ENCODE measurements at regions not wholly inside any gene's neighbourhood (a gene's known extent, or its start where the extent isn't known, plus 50 kb on each side); places are given as distances from the start of the nearest gene placed in this dataset.

DNA sequence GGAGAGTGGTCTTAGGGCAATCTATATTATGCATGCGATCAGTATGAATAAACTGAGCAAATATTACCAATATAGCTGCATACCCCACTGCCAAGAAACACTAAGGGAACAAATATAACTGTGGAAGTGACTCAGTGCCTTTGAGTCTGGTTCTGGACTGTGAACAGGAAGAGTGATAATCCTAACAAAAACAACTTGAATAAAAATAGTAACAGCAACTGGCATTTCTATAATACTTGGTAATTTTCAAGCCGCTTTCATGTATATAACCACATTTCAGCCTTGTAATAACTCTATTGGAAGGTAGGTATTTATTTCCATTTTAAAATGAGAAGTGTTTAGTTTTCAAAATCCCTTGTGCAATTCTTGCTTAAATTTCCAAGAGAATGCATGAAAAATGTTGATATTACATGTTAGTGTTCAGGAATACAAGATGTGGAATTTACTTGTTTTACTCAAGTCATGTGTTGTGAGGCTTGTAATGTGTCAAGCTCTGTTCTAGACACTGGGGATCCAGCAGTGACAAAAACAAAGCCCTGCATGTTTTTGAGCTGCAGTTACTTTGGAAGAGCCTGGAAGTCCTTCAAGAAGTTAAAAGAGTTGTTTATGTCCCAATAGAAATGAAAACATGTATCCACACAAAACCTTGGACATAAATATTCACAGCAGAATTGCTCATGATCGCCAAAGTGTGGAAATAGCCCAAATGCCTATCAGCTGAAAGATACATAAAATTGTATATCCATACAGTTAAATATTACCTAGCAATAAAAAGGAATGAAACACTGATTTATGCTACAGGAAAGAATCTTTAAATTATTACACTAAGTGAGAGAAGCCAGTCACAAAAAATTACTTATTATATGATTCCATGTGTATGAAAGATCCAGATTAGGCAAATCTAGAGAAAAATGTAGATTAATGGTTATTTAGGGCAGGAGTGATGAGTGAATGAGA is 338.1 kb upstream of the TMEM132C start:
- FAIRE-seq: no peak
- Histone ChIP-seq H2BK15ac (ENCODE audit: low read length) (no peak overlapping the region), H3K9me3 (ENCODE audit: insufficient read depth in 2 of 2, low read depth in 1 of 2, low read length in 1 of 2) (no peaks in the 10 kb centered on the region), H2BK12ac (ENCODE audit: low read depth, low read length) (no peak overlapping the region), H3K27ac (ENCODE audit: low read depth, low read length) (no peak overlapping the region), H2AK5ac (ENCODE audit: low read depth, low read length) (no peak overlapping the region), H3K4ac (replicated peaks; ENCODE audit: insufficient read length, low read depth, low read length) (no peak overlapping the region), H3K56ac (replicated peaks; ENCODE audit: insufficient read length, low read depth, low read length) (no peak overlapping the region), H3K18ac (ENCODE audit: extremely low read depth, low read length) (no peak overlapping the region), H4K91ac (replicated peaks; ENCODE audit: insufficient read length, low read length) (no peak overlapping the region), H4K5ac (ENCODE audit: insufficient read length, low read depth, low read length) (no peak overlapping the region), H3K4me2 (ENCODE audit: insufficient read depth in 1 of 2, low read depth in 2 of 2, low read length in 2 of 2) (no peak overlapping the region), H3K36me3 (ENCODE audit: control insufficient read depth in 2 of 4, insufficient read depth in 4 of 4, low read length in 3 of 4) (no peaks in the 10 kb centered on the region), H3K14ac (ENCODE audit: insufficient read length) (no peak overlapping the region), H4K8ac (ENCODE audit: extremely low read depth, insufficient read depth, low read length) (no peak overlapping the region), H2AFZ (ENCODE audit: low read length) (no peak overlapping the region), H3K79me1 (ENCODE audit: low read depth, low read length) (no peaks in the 10 kb centered on the region), H3K4me3 (ENCODE audit: extremely low read depth in 1 of 4, insufficient read depth in 2 of 4, low read depth in 3 of 4, low read length in 4 of 4) (no peak overlapping the region), H2BK120ac (replicated peaks; ENCODE audit: low read depth, low read length) (no peak overlapping the region), H3K27me3 (replicated peaks in 1 of 4; ENCODE audit: control insufficient read depth in 3 of 4, extremely low read depth in 1 of 4, insufficient read depth in 3 of 4, low read length in 3 of 4) (peaks cover 0 to 1% (median 0%) of the 10 kb centered on the region in 4 experiments; a peak in 1 of 7 replicates), H3K23ac (ENCODE audit: insufficient read length) (no peak overlapping the region), H3K79me2 (ENCODE audit: control insufficient read depth in 1 of 2, insufficient read depth in 2 of 2, low read length in 2 of 2) (no peaks in the 10 kb centered on the region), H2BK20ac (ENCODE audit: low read length) (no peak overlapping the region), H3K4me1 (replicated peaks in 1 of 4; ENCODE audit: control insufficient read depth in 3 of 4, insufficient read depth in 4 of 4, low read length in 3 of 4) (no peaks in the 10 kb centered on the region), H2BK5ac (ENCODE audit: low read depth, low read length) (no peak overlapping the region), H3K23me2 (ENCODE audit: low read depth, low read length) (no peaks in the 10 kb centered on the region), H3K9ac (replicated peaks in 1 of 4; ENCODE audit: extremely low read depth in 1 of 4, low read depth in 3 of 4, low read length in 3 of 4) (no peak overlapping the region), H4K20me1 (replicated peaks in 1 of 2; ENCODE audit: control insufficient read depth in 1 of 2, insufficient read depth in 2 of 2, low read length in 2 of 2) (no peaks in the 10 kb centered on the region)
- no peak for DNase-seq (ENCODE audit: low read depth in 1 of 2, low spot score in 2 of 2)
- ChIA-PET POLR2A (ENCODE audit: partially characterized antibody) (no interaction called here), CTCF (ENCODE audit: partially characterized antibody) (interaction anchor here (1.2 to 2.6 kb wide), 4 partner anchors 35 to 217 kb away, joined by 3 to 13 read pairs (median 4); no protein-coding TSS in a partner anchor)
- WGBS, 2 experiments (ENCODE audit: extremely low coverage in 1 of 2, insufficient coverage in 1 of 2, insufficient read length in 1 of 2, insufficient replicate concordance in 2 of 2, low coverage in 1 of 2, low lambda C conversion rate in 2 of 2, missing lambda C conversion rate in 1 of 2): 85% methylated on average over 3 of the region's 3 CpGs; no CpG with 5 or more reads in 1 of the 2 experiments
- TF ChIP-seq RBBP5 (IDR thresholded peaks at IDR 0.05; ENCODE audit: borderline replicate concordance, low read depth, low read length) (no peak), GTF2F1 (IDR thresholded peaks at IDR 0.05; ENCODE audit: borderline replicate concordance, low read depth, low read length) (no peak), EZH2 (IDR thresholded peaks at IDR 0.05; ENCODE audit: low read depth, low read length, severe bottlenecking) (no peak), SIX5 (IDR thresholded peaks at IDR 0.05; ENCODE audit: low read depth, low read length) (no peak), BRCA1 (IDR thresholded peaks at IDR 0.05; ENCODE audit: low read depth, low read length) (no peak), SP2 (IDR thresholded peaks at IDR 0.05; ENCODE audit: low read length) (no peak), RFX5 (IDR thresholded peaks at IDR 0.05; ENCODE audit: borderline replicate concordance, low read depth, low read length) (no peak), POU5F1 (IDR thresholded peaks at IDR 0.05; ENCODE audit: low read depth, low read length) (no peak), PHF8 (conservative IDR thresholded peaks at IDR 0.05; ENCODE audit: low read depth, low read length) (no peak), SIRT6 (IDR thresholded peaks at IDR 0.05; ENCODE audit: low read length) (no peak), SUZ12 (IDR thresholded peaks at IDR 0.05; ENCODE audit: low read length) (no peak), BCL11A (IDR thresholded peaks at IDR 0.05; ENCODE audit: low read depth in 2 of 2, low read length in 2 of 2) (no peak), HDAC6 (IDR thresholded peaks at IDR 0.05; ENCODE audit: low read depth, low read length) (no peak)
